ENCODE measurements at regions not wholly inside any gene's neighbourhood (a gene's known extent, or its start where the extent isn't known, plus 50 kb on each side); places are given as distances from the start of the nearest gene placed in this dataset.

- H3K27me3 ChIP-seq = no peaks in the 10 kb centered on the region
- FAIRE-seq (no peak), DNase-seq (no peak)
These were observed 178.0 kb downstream of the RND3 start for GRCh38 chr2:150309311-150310080.

DNA sequence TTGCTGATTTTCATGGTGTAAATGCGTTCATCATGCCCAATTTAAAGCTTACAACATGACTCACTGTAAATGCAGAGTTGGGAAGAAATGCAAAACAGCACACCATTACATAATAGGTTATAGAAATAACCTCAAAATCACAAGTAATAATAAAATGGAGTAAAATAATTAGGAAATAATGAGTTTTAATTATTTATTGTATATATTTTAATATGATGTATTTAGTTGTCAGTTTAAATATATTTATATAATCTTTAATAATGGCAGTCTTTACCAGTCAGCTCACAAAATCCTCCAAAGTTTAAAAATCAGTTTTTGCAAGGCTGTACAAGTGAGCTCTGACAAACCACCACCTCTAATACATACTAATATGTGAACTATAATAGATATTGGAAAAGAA is 180.2 kb downstream of the RND3 start:
- no peak overlapping the region for H3K4me3 ChIP-seq
- H3K36me3 ChIP-seq = no peaks in the 10 kb centered on the region
- no peaks in the 10 kb centered on the region for H3K4me1 ChIP-seq
- no peak for FAIRE-seq
- no peak for ATAC-seq
- intact Hi-C loops (cut with DNase I) = no loop called here
- H3K27ac ChIP-seq = no peak overlapping the region
- no peaks in the 10 kb centered on the region for H3K27me3 ChIP-seq
- 78 to 88% methylated on average over 1 of the region's 1 CpG for WGBS, 2 donors
- TF ChIP-seq CTCF (IDR thresholded peaks at IDR 0.05) = no peak
- no peak for DNase-seq
- H3K9me3 ChIP-seq = no peaks in the 10 kb centered on the region

More at GRCh38 chr2:150309311-150310080, 178.0 kb downstream of the RND3 start:
- no peaks in the 10 kb centered on the region for H3K4me1 ChIP-seq
- 49 to 58% methylated on average over 3 of the region's 3 CpGs for WGBS, 2 donors
- intact Hi-C loops (cut with DNase I) = no loop called here
- no peaks in the 10 kb centered on the region for H3K36me3 ChIP-seq
- no peaks in the 10 kb centered on the region for H3K9me3 ChIP-seq
- peak in 3 of 4 donors; percentile 16 to 51 (median 45) for ATAC-seq
- H3K4me3 ChIP-seq = no peak overlapping the region
- no peak overlapping the region for H3K27ac ChIP-seq
- TF ChIP-seq CTCF (IDR thresholded peaks at IDR 0.05) = no peak

- Histone ChIP-seq H3K36me3 (no peaks in the 10 kb centered on the region), H3K27me3 (no peaks in the 10 kb centered on the region), H3K4me3 (no peak overlapping the region), H3K27ac (no peak overlapping the region), H3K4me1 (no peaks in the 10 kb centered on the region), H3K9me3 (no peaks in the 10 kb centered on the region)
- FAIRE-seq (no peak), DNase-seq (no peak), ATAC-seq (no peak)
- intact Hi-C loops (cut with DNase I) = no loop called here
- no peak for TF ChIP-seq CTCF (IDR thresholded peaks at IDR 0.05)
- 87 to 93% methylated on average over 1 of the region's 1 CpG for WGBS, 2 donors
These were observed 184.2 kb downstream of the RND3 start for GRCh38 chr2:150303281-150303680.

- WGBS, 2 donors = 57 to 63% methylated on average over 3 of the region's 3 CpGs
- H3K27ac ChIP-seq = no peak overlapping the region
- TF ChIP-seq CTCF (IDR thresholded peaks at IDR 0.05) = no peak
- intact Hi-C loops (cut with DNase I) = no loop called here
- peak; percentile 34 for FAIRE-seq
- H3K4me1 ChIP-seq = no peaks in the 10 kb centered on the region
- H3K4me3 ChIP-seq = no peak overlapping the region
- no peak for DNase-seq
- no peaks in the 10 kb centered on the region for H3K27me3 ChIP-seq
- no peaks in the 10 kb centered on the region for H3K9me3 ChIP-seq
- H3K36me3 ChIP-seq = no peaks in the 10 kb centered on the region
- ATAC-seq = no peak
These were observed 188.7 kb downstream of the RND3 start for GRCh38 chr2:150298571-150299305.
